CD4-positive, alpha-beta T cell treated with Interleukin-21 for 1 hour (primary cell): ENCODE measurements at regions not wholly inside any gene's neighbourhood (a gene's known extent, or its start where the extent isn't known, plus 50 kb on each side); places are given as distances from the start of the nearest gene placed in this dataset.
A peak's percentile ranks its signal among the peaks of the same experiment; 100 is the strongest.
"Not testable (repeated sequence)": the region's sequence is repeated elsewhere in the genome, so short reads cannot be mapped to it uniquely, and the experiment has no call there.

Source experiments
- DNase-seq: peaks from one replicate; pipeline ENCODE4 v3.0.0-alpha.2; 2020

GRCh38 chr7:104956753-104957450 lies 57.1 kb upstream of the KMT2E start:
- DNase-seq, result peak; percentile 63

- DNase-seq, result no peak
Observed at GRCh38 chr7:104958371-104958865, 55.6 kb upstream of the KMT2E start.

- DNase-seq, result not testable (repeated sequence)
Observed at GRCh38 chr7:104959483-104959882, 54.5 kb upstream of the KMT2E start.

- DNase-seq, result no peak
Observed at GRCh38 chr7:104960741-104961448, 53.1 kb upstream of the KMT2E start.

GRCh38 chr7:104961821-104962220 lies 52.2 kb upstream of the KMT2E start:
- no peak for DNase-seq

- DNase-seq, result no peak
Observed at GRCh38 chr7:104962781-104963180, 51.2 kb upstream of the KMT2E start.

- no peak for DNase-seq
Observed at GRCh38 chr7:104963378-104963990, 50.5 kb upstream of the KMT2E start.

GRCh38 chr7:104963991-104964385 lies 50.0 kb upstream of the KMT2E start:
- no peak for DNase-seq
